Sigmoid colon (tissue), 6 donors: ENCODE measurements at regions not wholly inside any gene's neighbourhood (a gene's known extent, or its start where the extent isn't known, plus 50 kb on each side); places are given as distances from the start of the nearest gene placed in this dataset.

Experiments used
- DNase-seq: peaks from one replicate; pipeline ENCODE4 v3.0.0-alpha.2; 2019
- H3K27ac ChIP-seq, 4 donors: fragments of 200-600 bp; sonication (generic); one replicate each; pipeline ENCODE4 v1.5.1; 2016 to 2019; ENCODE audit warnings: mild to moderate bottlenecking in 1 of 4
- H3K27me3 ChIP-seq, 3 donors: fragments of 200-600 bp; sonication (generic); one replicate each; pipeline ENCODE4 v1.5.1; 2019; ENCODE audit warnings: mild to moderate bottlenecking in 1 of 3
- H3K36me3 ChIP-seq, 4 donors: fragments of 200-600 bp; sonication (generic); one replicate each; pipeline ENCODE4 v1.5.1; 2016 to 2019
- H3K4me1 ChIP-seq, 4 donors: fragments of 200-600 bp; sonication (generic); one replicate each; pipeline ENCODE4 v1.5.1; 2017 to 2019
- H3K4me3 ChIP-seq, 4 donors: fragments of 200-600 bp; sonication (generic); one replicate each; pipeline ENCODE4 v1.5.1; 2017 to 2019; ENCODE audit warnings: mild to moderate bottlenecking in 2 of 4, moderate library complexity in 1 of 4
- H3K9me3 ChIP-seq, 4 donors: fragments of 200-600 bp in 3 of 4; sonication (generic) in 3 of 4; one replicate each; pipeline versions ENCODE4 v1.5.1 to v1.6.1; 2013 to 2019
- EP300 ChIP-seq, 4 donors: sonication (generic); formaldehyde crosslinking; IDR thresholded peaks; one replicate each; pipeline ENCODE4 v1.6.1; 2017; ENCODE audit warnings: antibody characterized with exemption in 4 of 4
- POLR2A ChIP-seq, 2 donors: fragments of 450-650 bp; IDR thresholded peaks; one replicate each; pipeline ENCODE4 v1.6.1; 2016; ENCODE audit warnings: antibody characterized with exemption in 2 of 2, mild to moderate bottlenecking in 2 of 2, moderate library complexity in 2 of 2
- POLR2AphosphoS5 ChIP-seq, 4 donors: sonication (generic); formaldehyde crosslinking; IDR thresholded peaks; one replicate each; pipeline ENCODE4 v1.6.1; 2017; ENCODE audit warnings: antibody characterized with exemption in 4 of 4
- WGBS, 2 donors: extraction: QIAGEN DNeasy Blood & Tissue Kit; methylation state at CpG; one replicate each; pipeline ENCODE4 v1.1.7; 2013; 5-methylcytosine and 5-hydroxymethylcytosine counted together
- intact Hi-C: fragments of 100-400 bp; cut with DNase I; formaldehyde crosslinking; loops from one replicate; pipeline ENCODE4 v1.15.1; 2023
- TF ChIP-seq, protein P1 (sequence below), 4 experiments: fragments of 450-650 bp in 3 of 4; fragments of 200-600 bp in 1 of 4; IDR thresholded peaks; one replicate each; pipeline ENCODE4 v1.5.1; 2016 to 2019; ENCODE audit warnings: antibody characterized with exemption in 4 of 4, mild to moderate bottlenecking in 3 of 4, moderate library complexity in 2 of 4
- donor health status: healthy with polysubstance abuse.
- donor health status: healthy.

DNA sequence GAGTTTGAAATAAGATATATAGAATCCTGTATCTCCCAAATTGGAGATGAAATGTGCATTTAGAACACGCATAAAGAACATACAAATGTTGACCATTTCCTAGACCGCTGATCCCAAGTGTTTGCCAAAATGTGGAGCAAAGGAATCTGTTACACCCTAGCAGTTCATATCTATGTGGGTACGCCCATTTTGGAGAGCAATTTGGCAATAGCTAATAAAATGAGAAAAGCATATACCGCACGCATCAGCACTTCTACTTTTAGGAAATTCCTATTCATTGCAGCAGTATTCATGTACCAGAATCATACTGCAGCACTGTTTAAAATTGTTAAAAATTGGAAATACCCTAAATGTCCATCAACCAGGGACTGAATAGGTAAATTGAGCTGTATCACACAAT is 937.8 kb downstream of the BCL11B start:
- Histone ChIP-seq H3K36me3 (no peaks in the 10 kb centered on the region), H3K4me3 (no peak overlapping the region), H3K27ac (no peak overlapping the region), H3K9me3 (no peaks in the 10 kb centered on the region), H3K27me3 (no peaks in the 10 kb centered on the region), H3K4me1 (no peaks in the 10 kb centered on the region)
- no peak for DNase-seq
- TF ChIP-seq EP300 (IDR thresholded peaks at IDR 0.05) (no peak), POLR2A (IDR thresholded peaks at IDR 0.05) (no peak), POLR2AphosphoS5 (IDR thresholded peaks at IDR 0.05) (no peak)
- TF ChIP-seq, protein P1, sequence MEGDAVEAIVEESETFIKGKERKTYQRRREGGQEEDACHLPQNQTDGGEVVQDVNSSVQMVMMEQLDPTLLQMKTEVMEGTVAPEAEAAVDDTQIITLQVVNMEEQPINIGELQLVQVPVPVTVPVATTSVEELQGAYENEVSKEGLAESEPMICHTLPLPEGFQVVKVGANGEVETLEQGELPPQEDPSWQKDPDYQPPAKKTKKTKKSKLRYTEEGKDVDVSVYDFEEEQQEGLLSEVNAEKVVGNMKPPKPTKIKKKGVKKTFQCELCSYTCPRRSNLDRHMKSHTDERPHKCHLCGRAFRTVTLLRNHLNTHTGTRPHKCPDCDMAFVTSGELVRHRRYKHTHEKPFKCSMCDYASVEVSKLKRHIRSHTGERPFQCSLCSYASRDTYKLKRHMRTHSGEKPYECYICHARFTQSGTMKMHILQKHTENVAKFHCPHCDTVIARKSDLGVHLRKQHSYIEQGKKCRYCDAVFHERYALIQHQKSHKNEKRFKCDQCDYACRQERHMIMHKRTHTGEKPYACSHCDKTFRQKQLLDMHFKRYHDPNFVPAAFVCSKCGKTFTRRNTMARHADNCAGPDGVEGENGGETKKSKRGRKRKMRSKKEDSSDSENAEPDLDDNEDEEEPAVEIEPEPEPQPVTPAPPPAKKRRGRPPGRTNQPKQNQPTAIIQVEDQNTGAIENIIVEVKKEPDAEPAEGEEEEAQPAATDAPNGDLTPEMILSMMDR (IDR thresholded peaks at IDR 0.05) = no peak
- 85 to 92% methylated on average over 5 of the region's 5 CpGs for WGBS, 2 donors
- intact Hi-C loops = no loop called here

DNA sequence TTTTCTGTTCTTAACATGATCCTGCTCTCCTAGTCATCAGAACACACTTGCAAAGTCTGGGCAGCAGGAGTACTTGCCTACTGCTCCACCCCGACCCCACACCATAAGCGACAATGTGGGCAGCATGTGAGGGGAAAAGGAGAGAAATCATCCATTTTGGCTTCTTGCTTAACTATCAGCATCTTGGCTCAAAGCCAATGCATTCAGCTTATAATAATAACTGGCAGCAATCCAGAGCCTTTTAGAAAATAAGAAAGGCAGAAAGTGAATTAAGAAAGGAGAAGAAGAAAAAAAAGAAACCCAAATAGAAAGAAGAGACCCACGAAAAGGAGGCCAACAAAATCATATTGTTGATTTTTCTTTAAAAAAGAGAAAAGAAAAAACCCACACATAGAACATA is 930.8 kb downstream of the BCL11B start:
- no peak for DNase-seq
- Histone ChIP-seq H3K27me3 (no peaks in the 10 kb centered on the region), H3K9me3 (no peaks in the 10 kb centered on the region), H3K27ac (no peak overlapping the region), H3K4me3 (no peak overlapping the region), H3K4me1 (no peaks in the 10 kb centered on the region), H3K36me3 (no peaks in the 10 kb centered on the region)
- TF ChIP-seq POLR2AphosphoS5 (IDR thresholded peaks at IDR 0.05) (no peak), EP300 (IDR thresholded peaks at IDR 0.05) (no peak), POLR2A (IDR thresholded peaks at IDR 0.05) (no peak)
- TF ChIP-seq, protein P1 (IDR thresholded peaks at IDR 0.05) = no peak
- intact Hi-C loops = no loop called here
- 75 to 82% methylated on average over 3 of the region's 3 CpGs for WGBS, 2 donors

DNA sequence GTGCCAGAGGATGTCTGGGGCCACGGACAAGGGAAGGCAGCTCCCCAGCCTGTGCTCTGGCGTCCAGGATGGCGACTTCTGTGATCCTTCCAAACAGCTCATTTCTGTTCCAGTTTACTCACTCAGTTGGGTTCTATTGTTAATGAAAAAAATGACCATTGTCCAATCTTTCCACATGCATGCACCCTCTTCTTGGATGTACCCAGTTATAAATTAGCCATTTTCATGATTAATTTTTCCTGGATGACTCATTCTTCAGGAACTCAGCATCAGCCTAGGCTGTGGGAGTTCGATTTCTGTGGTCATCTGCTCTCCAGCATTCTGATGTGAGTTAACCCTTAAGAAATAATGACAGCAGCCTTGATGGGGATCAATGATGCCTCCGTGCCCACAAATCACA is 926.8 kb downstream of the BCL11B start:
- DNase-seq = no peak
- Histone ChIP-seq H3K4me1 (no peaks in the 10 kb centered on the region), H3K36me3 (no peaks in the 10 kb centered on the region), H3K9me3 (no peaks in the 10 kb centered on the region), H3K27me3 (no peaks in the 10 kb centered on the region), H3K27ac (no peak overlapping the region), H3K4me3 (no peak overlapping the region)
- whole genome bisulfite sequencing, 2 donors = 63 to 74% methylated on average over 5 of the region's 5 CpGs
- TF ChIP-seq POLR2A (IDR thresholded peaks at IDR 0.05) (no peak), POLR2AphosphoS5 (IDR thresholded peaks at IDR 0.05) (no peak), EP300 (IDR thresholded peaks at IDR 0.05) (no peak)
- intact Hi-C loops = no loop called here

DNA sequence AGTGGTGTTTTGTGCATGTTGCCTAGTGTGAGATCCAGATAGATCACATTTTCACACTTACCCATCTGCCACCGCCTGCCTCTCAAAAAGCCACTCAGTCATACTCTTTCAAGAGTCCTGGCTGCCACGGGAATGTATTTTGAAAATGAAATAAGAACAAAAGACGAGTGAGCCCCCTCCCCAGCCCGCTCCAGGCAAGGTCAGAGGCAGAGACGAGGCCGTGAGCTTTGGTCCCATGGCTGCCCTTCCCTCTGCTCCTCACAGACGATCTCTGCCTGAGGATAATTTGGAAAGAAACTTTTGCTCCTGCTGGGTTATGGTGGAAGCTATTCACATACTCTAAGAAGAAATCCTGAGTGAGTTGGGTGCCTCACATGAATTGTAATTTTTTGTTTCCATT is 924.3 kb downstream of the BCL11B start:
- no peak for DNase-seq
- WGBS, 2 donors = 65 to 78% methylated on average over 7 of the region's 7 CpGs

DNA sequence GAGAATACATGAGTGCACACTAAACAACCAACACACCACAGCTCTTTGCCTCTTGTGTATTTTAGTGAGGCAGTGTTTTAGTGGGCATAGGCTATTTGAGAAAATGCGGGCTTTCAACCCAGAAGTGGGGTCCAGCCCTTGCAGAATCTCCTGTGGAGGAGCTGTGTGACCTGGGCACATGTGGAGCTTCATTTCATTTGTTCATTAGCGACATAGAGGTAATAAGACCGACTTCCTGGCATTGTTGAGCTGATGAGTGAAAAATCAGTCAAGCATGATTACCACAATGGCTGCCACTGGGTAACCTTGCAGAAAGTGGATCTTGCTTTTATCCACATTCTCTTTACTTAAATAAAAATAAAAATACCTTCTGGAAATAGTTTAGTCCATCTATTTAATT is 923.5 kb downstream of the BCL11B start:
- Histone ChIP-seq H3K4me1 (no peaks in the 10 kb centered on the region), H3K27ac (no peak overlapping the region), H3K9me3 (no peaks in the 10 kb centered on the region), H3K4me3 (no peak overlapping the region), H3K27me3 (no peaks in the 10 kb centered on the region), H3K36me3 (no peaks in the 10 kb centered on the region)
- intact Hi-C loops = no loop called here
- DNase-seq = no peak
- WGBS, 2 donors = 77 to 80% methylated on average over 3 of the region's 3 CpGs
- no peak for TF ChIP-seq POLR2AphosphoS5 (IDR thresholded peaks at IDR 0.05)
- no peak for TF ChIP-seq EP300 (IDR thresholded peaks at IDR 0.05)
- TF ChIP-seq, protein P1 (IDR thresholded peaks at IDR 0.05) = no peak
- no peak for TF ChIP-seq POLR2A (IDR thresholded peaks at IDR 0.05)

More for the DNA sequence above, 924.3 kb downstream of the BCL11B start:
- TF ChIP-seq POLR2A (IDR thresholded peaks at IDR 0.05) = no peak
- TF ChIP-seq EP300 (IDR thresholded peaks at IDR 0.05) = no peak
- TF ChIP-seq, protein P1 (IDR thresholded peaks at IDR 0.05) = no peak
- no peak for TF ChIP-seq POLR2AphosphoS5 (IDR thresholded peaks at IDR 0.05)
- no peak overlapping the region for H3K4me3 ChIP-seq
- H3K9me3 ChIP-seq = no peaks in the 10 kb centered on the region
- H3K4me1 ChIP-seq = no peaks in the 10 kb centered on the region
- no peaks in the 10 kb centered on the region for H3K36me3 ChIP-seq
- no peaks in the 10 kb centered on the region for H3K27me3 ChIP-seq
- intact Hi-C loops = no loop called here
- H3K27ac ChIP-seq = no peak overlapping the region
